ENCODE measurements at regions not wholly inside any gene's neighbourhood (a gene's known extent, or its start where the extent isn't known, plus 50 kb on each side); places are given as distances from the start of the nearest gene placed in this dataset.

GRCh38 chr10:83701799-83702198 is 437.5 kb upstream of the GHITM start:
- H3K9me3 ChIP-seq (ENCODE audit: insufficient read depth, low read length): no peaks in the 10 kb centered on the region
- no peaks in the 10 kb centered on the region for H4K20me1 ChIP-seq (ENCODE audit: low read depth, low read length)
- H3K9me2 ChIP-seq (replicated peaks; ENCODE audit: insufficient read depth, low read length): no peaks in the 10 kb centered on the region
- H3K4me2 ChIP-seq (ENCODE audit: low read depth, low read length, poor library complexity, severe bottlenecking): no peak overlapping the region
- no peak overlapping the region for H3K4me3 ChIP-seq (ENCODE audit: insufficient read depth, low read length, poor library complexity, severe bottlenecking)
- H2AFZ ChIP-seq (ENCODE audit: low read depth, low read length, severe bottlenecking): no peak overlapping the region
- no peaks in the 10 kb centered on the region for H3F3A ChIP-seq (ENCODE audit: insufficient read depth)
- no peaks in the 10 kb centered on the region for H3K27me3 ChIP-seq (ENCODE audit: low read length)
- no peaks in the 10 kb centered on the region for H3K79me2 ChIP-seq (ENCODE audit: insufficient read depth, low read length)
- no peak overlapping the region for H3K9ac ChIP-seq (ENCODE audit: low read length)
- H3K27ac ChIP-seq (ENCODE audit: low read depth, low read length): no peak overlapping the region
- TF ChIP-seq CTCF (IDR thresholded peaks at IDR 0.05; ENCODE audit: insufficient read depth, low read length, poor library complexity, severe bottlenecking) (no peak), EZH2phosphoT487 (conservative IDR thresholded peaks at IDR 0.05; ENCODE audit: low read length) (no peak)
- no peaks in the 10 kb centered on the region for H3K36me3 ChIP-seq (ENCODE audit: low read length)

- no peak for TF ChIP-seq CTCF (IDR thresholded peaks at IDR 0.05; ENCODE audit: insufficient read depth, low read length, poor library complexity, severe bottlenecking)
- TF ChIP-seq EZH2phosphoT487 (conservative IDR thresholded peaks at IDR 0.05; ENCODE audit: low read length): no peak
- Histone ChIP-seq H4K20me1 (ENCODE audit: low read depth, low read length) (no peaks in the 10 kb centered on the region), H3F3A (ENCODE audit: insufficient read depth) (no peaks in the 10 kb centered on the region)
Measured at GRCh38 chr10:83702731-83703130, 436.6 kb upstream of the GHITM start.

DNA sequence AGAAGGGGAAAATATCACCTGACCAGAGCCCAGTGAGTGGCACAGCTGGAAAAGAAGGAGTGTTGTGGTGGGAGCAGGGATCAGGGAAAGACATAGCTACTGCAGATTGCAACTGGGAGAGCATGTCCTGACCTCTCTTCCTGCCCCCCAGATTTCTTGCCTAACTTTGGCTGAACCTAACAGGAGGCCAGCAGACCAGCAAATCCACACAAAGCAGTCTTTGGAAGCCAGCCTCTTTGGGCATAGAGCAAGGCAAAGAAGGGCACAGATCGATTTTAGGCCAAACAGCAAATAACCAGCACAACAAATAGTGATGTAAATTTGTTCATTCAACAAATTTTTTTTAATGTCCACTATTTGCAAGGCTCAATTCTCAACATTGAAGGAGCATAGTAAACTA is 433.2 kb upstream of the GHITM start:
- H3K79me2 ChIP-seq (ENCODE audit: insufficient read depth, low read length): no peaks in the 10 kb centered on the region
- H3K4me3 ChIP-seq (ENCODE audit: insufficient read depth, low read length, poor library complexity, severe bottlenecking): no peak overlapping the region
- H3K4me2 ChIP-seq (ENCODE audit: low read depth, low read length, poor library complexity, severe bottlenecking): no peak overlapping the region
- H3K9ac ChIP-seq (ENCODE audit: low read length): no peak overlapping the region
- TF ChIP-seq CTCF (IDR thresholded peaks at IDR 0.05; ENCODE audit: insufficient read depth, low read length, poor library complexity, severe bottlenecking): no peak
- TF ChIP-seq EZH2phosphoT487 (conservative IDR thresholded peaks at IDR 0.05; ENCODE audit: low read length): no peak
- H3F3A ChIP-seq (ENCODE audit: insufficient read depth): no peaks in the 10 kb centered on the region
- no peak overlapping the region for H3K27ac ChIP-seq (ENCODE audit: low read depth, low read length)
- no peak overlapping the region for H2AFZ ChIP-seq (ENCODE audit: low read depth, low read length, severe bottlenecking)
- no peaks in the 10 kb centered on the region for H3K9me3 ChIP-seq (ENCODE audit: insufficient read depth, low read length)
- no peaks in the 10 kb centered on the region for H3K27me3 ChIP-seq (ENCODE audit: low read length)
- no peaks in the 10 kb centered on the region for H3K36me3 ChIP-seq (ENCODE audit: low read length)
- no peaks in the 10 kb centered on the region for H3K9me2 ChIP-seq (replicated peaks; ENCODE audit: insufficient read depth, low read length)
- no peaks in the 10 kb centered on the region for H4K20me1 ChIP-seq (ENCODE audit: low read depth, low read length)

More at GRCh38 chr10:83702731-83703130, 436.6 kb upstream of the GHITM start:
- H3K27me3 ChIP-seq (ENCODE audit: low read length): no peaks in the 10 kb centered on the region
- no peaks in the 10 kb centered on the region for H3K79me2 ChIP-seq (ENCODE audit: insufficient read depth, low read length)
- no peaks in the 10 kb centered on the region for H3K9me3 ChIP-seq (ENCODE audit: insufficient read depth, low read length)
- no peak overlapping the region for H3K4me2 ChIP-seq (ENCODE audit: low read depth, low read length, poor library complexity, severe bottlenecking)
- H3K4me3 ChIP-seq (ENCODE audit: insufficient read depth, low read length, poor library complexity, severe bottlenecking): no peak overlapping the region
- H3K27ac ChIP-seq (ENCODE audit: low read depth, low read length): no peak overlapping the region
- H3K9ac ChIP-seq (ENCODE audit: low read length): no peak overlapping the region
- H2AFZ ChIP-seq (ENCODE audit: low read depth, low read length, severe bottlenecking): no peak overlapping the region
- no peaks in the 10 kb centered on the region for H3K9me2 ChIP-seq (replicated peaks; ENCODE audit: insufficient read depth, low read length)
- H3K36me3 ChIP-seq (ENCODE audit: low read length): no peaks in the 10 kb centered on the region

All from SU-DHL-6 (cell line).